GM19238 (cell line): ENCODE measurements at regions not wholly inside any gene's neighbourhood (a gene's known extent, or its start where the extent isn't known, plus 50 kb on each side); places are given as distances from the start of the nearest gene placed in this dataset.

Source experiments
- DNase-seq: peaks from one replicate; pipeline ENCODE4 v3.0.0; 2011; ENCODE audit warnings: low spot score; ENCODE audit not compliant: insufficient read length

- no peak for DNase-seq
Measured at GRCh38 chr3:22982981-22983587, 220.0 kb upstream of the UBE2E2 start.

- no peak for DNase-seq
Measured at GRCh38 chr3:22986958-22987357, 216.2 kb upstream of the UBE2E2 start.

- no peak for DNase-seq
Measured at GRCh38 chr3:22988566-22988965, 214.6 kb upstream of the UBE2E2 start.

- DNase-seq: no peak
Measured at GRCh38 chr3:22989716-22990115, 213.4 kb upstream of the UBE2E2 start.

GRCh38 chr3:22990291-22991200 is 212.6 kb upstream of the UBE2E2 start:
- DNase-seq: no peak

- DNase-seq: no peak
Measured at GRCh38 chr3:22994781-22995180, 208.3 kb upstream of the UBE2E2 start.

GRCh38 chr3:22996920-22997571 is 206.1 kb upstream of the UBE2E2 start:
- DNase-seq: no peak

- DNase-seq: no peak
Measured at GRCh38 chr3:23000371-23000770, 202.8 kb upstream of the UBE2E2 start.

- no peak for DNase-seq
Measured at GRCh38 chr3:23002151-23002550, 201.0 kb upstream of the UBE2E2 start.

GRCh38 chr3:23002836-23003732 is 200.0 kb upstream of the UBE2E2 start:
- no peak for DNase-seq

GRCh38 chr3:23003733-23004046 is 199.4 kb upstream of the UBE2E2 start:
- no peak for DNase-seq

GRCh38 chr3:23004971-23005370 is 198.2 kb upstream of the UBE2E2 start:
- DNase-seq: no peak

GRCh38 chr3:23017801-23018200 is 185.3 kb upstream of the UBE2E2 start:
- DNase-seq: no peak

GRCh38 chr3:23019596-23020300 is 183.4 kb upstream of the UBE2E2 start:
- DNase-seq: no peak

GRCh38 chr3:23028294-23028693 is 174.8 kb upstream of the UBE2E2 start:
- no peak for DNase-seq

- DNase-seq: no peak
Measured at GRCh38 chr3:23029001-23029400, 174.1 kb upstream of the UBE2E2 start.

- no peak for DNase-seq
Measured at GRCh38 chr3:23035927-23036640, 167.0 kb upstream of the UBE2E2 start.

- no peak for DNase-seq
Measured at GRCh38 chr3:23036728-23037127, 166.4 kb upstream of the UBE2E2 start.

GRCh38 chr3:23038471-23038870 is 164.7 kb upstream of the UBE2E2 start:
- no peak for DNase-seq
